GM13977 (cell line): ENCODE measurements at regions not wholly inside any gene's neighbourhood (a gene's known extent, or its start where the extent isn't known, plus 50 kb on each side); places are given as distances from the start of the nearest gene placed in this dataset.

Experiments used
- DNase-seq: peaks from one replicate; pipeline ENCODE4 v3.0.0; 2012; ENCODE audit warnings: low spot score
- in situ Hi-C: fragments of 300-500 bp; cut with MboI; formaldehyde crosslinking; loops from one replicate; pipeline ENCODE4 v1.12.0; 2022; ENCODE audit warnings: low sequenced_read_pairs, low pct_unique_long_range_greater_than_20kb, mixed read lengths, inconsistent platforms; ENCODE audit not compliant: unreplicated experiment
- TF ChIP-seq, protein P1 (sequence below): IDR thresholded peaks from 2 replicates; pipeline ENCODE4 v1.5.1; 2012; ENCODE audit warnings: mild to moderate bottlenecking, control low read depth; ENCODE audit not compliant: insufficient read depth; ENCODE audit errors: extremely low read depth, missing control alignments

DNA sequence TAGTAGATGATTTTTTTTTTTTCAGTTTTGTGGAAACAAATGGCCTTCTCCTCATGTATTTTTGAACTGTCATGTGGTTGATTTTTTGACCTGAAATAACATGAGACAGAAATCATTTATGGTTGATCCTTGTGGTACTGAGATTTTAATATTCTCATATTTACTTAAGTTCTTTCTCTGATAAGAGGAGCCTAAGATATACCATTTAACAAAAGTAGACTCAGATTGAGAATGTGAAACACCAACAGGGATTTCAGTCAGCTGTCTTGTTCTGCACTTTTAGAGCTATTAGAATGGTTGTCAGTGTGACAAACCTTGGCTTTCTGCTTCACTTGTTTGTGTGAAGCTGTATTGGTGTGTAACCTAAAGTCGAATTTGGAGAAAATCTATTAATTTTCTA lies 575.7 kb downstream of the SPOCK3 start:
- TF ChIP-seq, protein P1, sequence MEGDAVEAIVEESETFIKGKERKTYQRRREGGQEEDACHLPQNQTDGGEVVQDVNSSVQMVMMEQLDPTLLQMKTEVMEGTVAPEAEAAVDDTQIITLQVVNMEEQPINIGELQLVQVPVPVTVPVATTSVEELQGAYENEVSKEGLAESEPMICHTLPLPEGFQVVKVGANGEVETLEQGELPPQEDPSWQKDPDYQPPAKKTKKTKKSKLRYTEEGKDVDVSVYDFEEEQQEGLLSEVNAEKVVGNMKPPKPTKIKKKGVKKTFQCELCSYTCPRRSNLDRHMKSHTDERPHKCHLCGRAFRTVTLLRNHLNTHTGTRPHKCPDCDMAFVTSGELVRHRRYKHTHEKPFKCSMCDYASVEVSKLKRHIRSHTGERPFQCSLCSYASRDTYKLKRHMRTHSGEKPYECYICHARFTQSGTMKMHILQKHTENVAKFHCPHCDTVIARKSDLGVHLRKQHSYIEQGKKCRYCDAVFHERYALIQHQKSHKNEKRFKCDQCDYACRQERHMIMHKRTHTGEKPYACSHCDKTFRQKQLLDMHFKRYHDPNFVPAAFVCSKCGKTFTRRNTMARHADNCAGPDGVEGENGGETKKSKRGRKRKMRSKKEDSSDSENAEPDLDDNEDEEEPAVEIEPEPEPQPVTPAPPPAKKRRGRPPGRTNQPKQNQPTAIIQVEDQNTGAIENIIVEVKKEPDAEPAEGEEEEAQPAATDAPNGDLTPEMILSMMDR, result no peak
- in situ Hi-C loops, result no loop called here
- no peak for DNase-seq

DNA sequence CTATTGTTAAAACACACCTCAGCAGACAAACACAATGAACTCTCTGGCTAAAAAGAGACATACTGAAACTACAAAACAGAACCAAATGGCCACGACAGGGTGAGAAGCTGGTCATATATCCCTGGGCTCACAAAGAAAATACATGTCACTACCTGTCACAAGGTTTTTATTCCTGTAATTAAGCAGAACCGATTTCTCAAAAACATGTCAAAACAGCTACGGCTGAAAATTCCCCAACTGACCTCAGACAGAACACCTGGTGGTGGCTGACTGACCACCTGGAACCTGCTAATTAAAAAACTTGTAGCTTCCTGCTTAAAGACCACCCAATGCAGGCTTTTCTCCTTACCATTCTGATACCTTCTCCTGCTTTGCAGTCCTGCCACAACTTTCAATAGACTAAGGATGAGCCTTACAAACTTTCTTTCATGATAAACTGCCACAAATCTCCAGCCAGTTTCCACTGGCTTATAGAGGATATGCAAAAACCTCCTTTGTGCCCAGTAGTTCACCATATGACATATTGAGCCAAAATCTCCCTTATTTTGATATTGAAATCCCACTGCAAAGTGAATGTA lies 571.9 kb downstream of the SPOCK3 start:
- in situ Hi-C loops, result no loop called here

DNA sequence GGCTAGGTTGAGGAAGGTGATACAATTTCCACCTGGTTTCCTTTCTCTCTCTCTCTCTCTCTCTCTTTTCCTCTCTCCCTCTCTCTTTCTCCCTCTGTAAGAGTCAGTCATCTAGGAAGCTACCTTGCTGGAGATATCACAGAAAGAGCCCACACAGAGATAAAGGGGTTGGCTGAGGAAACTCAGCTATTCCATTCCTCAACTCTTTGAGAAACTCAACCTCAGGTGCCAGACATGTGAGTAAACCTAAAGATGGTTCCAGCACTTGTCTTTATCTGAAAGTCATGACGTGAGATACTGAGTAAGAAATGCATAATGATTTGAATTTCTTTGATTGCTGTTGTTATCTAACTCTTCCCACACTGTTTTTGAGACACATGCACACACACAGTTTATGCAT lies 564.0 kb downstream of the SPOCK3 start:
- in situ Hi-C loops, result no loop called here
- no peak for DNase-seq
- TF ChIP-seq, protein P1, result no peak

More for the DNA sequence above, 571.9 kb downstream of the SPOCK3 start:
- DNase-seq, result peak; percentile 30
- TF ChIP-seq, protein P1, result no peak

DNA sequence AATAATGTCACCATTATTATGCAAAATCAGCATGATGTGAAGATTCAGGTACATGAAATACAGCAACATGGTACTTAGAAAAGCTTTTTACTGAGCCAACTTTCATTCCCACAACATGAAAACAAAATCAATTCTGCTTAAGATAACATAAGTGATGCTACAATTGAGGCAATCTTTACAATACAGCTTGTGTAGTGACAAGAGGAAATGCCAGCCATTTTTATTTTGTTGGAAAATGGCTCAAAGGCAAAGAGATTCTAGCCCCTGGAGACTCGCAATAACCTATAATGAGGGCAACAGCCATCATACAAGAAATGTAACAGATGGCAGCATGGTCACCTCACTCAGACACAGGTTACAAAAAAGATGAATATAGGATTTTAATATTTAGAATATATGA lies 560.4 kb downstream of the SPOCK3 start:
- DNase-seq, result no peak
- TF ChIP-seq, protein P1, result no peak
- in situ Hi-C loops, result no loop called here

DNA sequence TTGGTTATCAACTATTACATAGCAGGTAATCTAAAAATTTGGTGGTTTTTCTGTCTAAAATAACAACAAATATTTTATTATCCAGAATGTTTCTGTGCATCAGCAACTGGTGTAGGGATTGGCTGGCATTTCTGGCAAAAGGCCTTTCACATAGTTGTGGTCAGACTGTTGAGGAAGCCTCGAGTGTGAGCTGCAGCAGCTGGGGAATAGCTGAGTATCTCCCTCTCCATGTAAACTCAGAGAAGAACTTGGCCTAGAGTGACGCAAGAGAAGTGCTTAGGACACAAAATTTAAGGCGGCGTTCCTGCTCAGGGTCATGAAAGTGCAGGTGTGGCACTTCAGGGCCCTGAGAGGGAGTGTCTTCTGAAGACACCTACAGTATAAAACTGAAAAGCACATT lies 558.9 kb downstream of the SPOCK3 start:
- DNase-seq, result no peak
- TF ChIP-seq, protein P1, result no peak
- in situ Hi-C loops, result no loop called here

DNA sequence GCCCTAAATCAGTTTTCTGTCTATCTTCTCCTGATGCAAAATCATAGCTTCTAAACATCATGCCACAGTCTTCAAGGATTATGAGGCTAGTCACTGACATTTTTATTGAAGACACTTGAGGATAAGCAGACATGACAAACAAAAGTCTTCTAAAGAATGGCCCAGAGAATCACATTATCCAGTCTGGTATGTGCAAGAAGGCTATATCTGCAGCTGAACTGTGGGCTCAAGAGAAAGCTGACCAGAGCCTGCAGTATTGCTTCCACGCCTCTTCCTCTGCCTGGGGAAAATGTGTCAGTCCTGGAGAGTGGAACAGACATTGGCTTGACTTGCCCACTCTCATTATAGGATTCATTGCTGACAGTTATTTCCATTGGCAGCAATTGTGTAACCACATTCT lies 553.5 kb downstream of the SPOCK3 start:
- TF ChIP-seq, protein P1, result no peak
- DNase-seq, result no peak
- in situ Hi-C loops, result no loop called here

DNA sequence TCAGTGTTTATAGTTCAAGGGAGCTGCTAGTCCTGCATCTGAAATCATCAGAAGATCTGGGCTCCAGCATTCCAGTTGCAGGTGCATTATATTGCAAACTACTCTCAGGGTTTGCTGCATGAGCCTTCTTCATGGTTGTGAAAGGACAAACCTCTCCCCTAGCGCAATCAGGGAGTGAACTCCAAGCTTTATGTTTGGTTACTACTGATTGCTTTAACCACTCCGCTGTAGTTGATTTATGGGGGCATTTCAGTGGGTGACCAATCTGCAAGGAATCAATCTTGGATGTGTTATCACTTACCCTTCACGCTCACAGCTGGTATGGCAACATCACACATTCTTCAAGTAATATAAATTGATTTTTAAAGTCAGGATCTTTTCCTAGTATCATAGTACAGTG lies 552.1 kb downstream of the SPOCK3 start:
- in situ Hi-C loops, result no loop called here
- DNase-seq, result no peak
- TF ChIP-seq, protein P1, result no peak
